Vagina (tissue), 2 donors: ENCODE measurements at regions not wholly inside any gene's neighbourhood (a gene's known extent, or its start where the extent isn't known, plus 50 kb on each side); places are given as distances from the start of the nearest gene placed in this dataset.

Source experiments
- DNase-seq, 2 donors: peaks; one replicate each; pipeline ENCODE4 v3.0.0-alpha.2; 2017; ENCODE audit errors: extremely low spot score in 2 of 2
- H3K27ac ChIP-seq: fragments of 200-600 bp; sonication (generic); one replicate; pipeline ENCODE4 v1.5.1; 2019
- H3K27me3 ChIP-seq: fragments of 200-600 bp; sonication (generic); one replicate; pipeline ENCODE4 v1.5.1; 2019
- H3K36me3 ChIP-seq, 2 donors: fragments of 200-600 bp; sonication (generic); one replicate each; pipeline ENCODE4 v1.5.1; 2017 to 2019
- H3K4me1 ChIP-seq: fragments of 200-600 bp; sonication (generic); one replicate; pipeline ENCODE4 v1.5.1; 2019
- H3K4me3 ChIP-seq, 2 donors: fragments of 200-600 bp; sonication (generic); 1 replicate in 1 of 2; 2 replicates in 1 of 2; pipeline ENCODE4 v1.5.1; 2016 to 2019
- H3K9me3 ChIP-seq: fragments of 200-600 bp; sonication (generic); one replicate; pipeline ENCODE4 v1.5.1; 2019
- POLR2A ChIP-seq, 2 donors: fragments of 450-650 bp; IDR thresholded peaks; one replicate each; pipeline ENCODE4 v1.6.1; 2017; ENCODE audit warnings: antibody characterized with exemption in 2 of 2, mild to moderate bottlenecking in 2 of 2, moderate library complexity in 2 of 2
- POLR2AphosphoS5 ChIP-seq, 2 donors: sonication (generic); formaldehyde crosslinking; IDR thresholded peaks; one replicate each; pipeline ENCODE4 v1.9.0; 2017; ENCODE audit warnings: antibody characterized with exemption in 2 of 2, mild to moderate bottlenecking in 2 of 2, low read depth in 1 of 2; ENCODE audit not compliant: insufficient read depth in 1 of 2
- intact Hi-C: fragments of 100-400 bp; cut with DNase I; formaldehyde crosslinking; loops from one replicate; pipeline ENCODE4 v1.15.1; 2023
- TF ChIP-seq, protein P1 (sequence below), 3 experiments: fragments of 450-650 bp in 2 of 3; fragments of 200-600 bp in 1 of 3; sonication (generic) in 1 of 3; IDR thresholded peaks; one replicate each; pipeline ENCODE4 v1.5.1; 2017 to 2019; ENCODE audit warnings: antibody characterized with exemption in 3 of 3, mild to moderate bottlenecking in 2 of 3, moderate library complexity in 2 of 3

DNA sequence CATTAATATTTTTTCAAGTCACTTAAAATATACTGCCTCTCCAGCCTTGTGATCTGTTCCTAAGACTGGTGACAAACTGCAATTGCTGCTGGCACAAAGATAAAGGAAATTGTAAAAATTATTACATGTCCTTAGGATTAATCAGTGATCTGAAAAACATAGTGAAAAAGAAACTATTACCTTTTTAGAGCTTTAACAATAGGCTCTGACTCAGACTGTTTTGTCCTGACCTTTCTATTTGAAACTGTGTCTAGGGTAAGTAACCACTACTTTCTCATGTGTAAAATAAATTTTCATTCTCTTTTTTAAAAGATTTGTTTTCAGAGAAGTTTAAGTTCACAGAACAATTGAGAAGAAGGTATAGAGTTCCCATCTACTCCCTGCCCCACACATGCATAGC is 80.4 kb upstream of the CLEC14A start:
- TF ChIP-seq POLR2A (IDR thresholded peaks at IDR 0.05) (no peak), POLR2AphosphoS5 (IDR thresholded peaks at IDR 0.05; ENCODE audit: insufficient read depth in 1 of 2, low read depth in 1 of 2) (no peak)
- TF ChIP-seq, protein P1, sequence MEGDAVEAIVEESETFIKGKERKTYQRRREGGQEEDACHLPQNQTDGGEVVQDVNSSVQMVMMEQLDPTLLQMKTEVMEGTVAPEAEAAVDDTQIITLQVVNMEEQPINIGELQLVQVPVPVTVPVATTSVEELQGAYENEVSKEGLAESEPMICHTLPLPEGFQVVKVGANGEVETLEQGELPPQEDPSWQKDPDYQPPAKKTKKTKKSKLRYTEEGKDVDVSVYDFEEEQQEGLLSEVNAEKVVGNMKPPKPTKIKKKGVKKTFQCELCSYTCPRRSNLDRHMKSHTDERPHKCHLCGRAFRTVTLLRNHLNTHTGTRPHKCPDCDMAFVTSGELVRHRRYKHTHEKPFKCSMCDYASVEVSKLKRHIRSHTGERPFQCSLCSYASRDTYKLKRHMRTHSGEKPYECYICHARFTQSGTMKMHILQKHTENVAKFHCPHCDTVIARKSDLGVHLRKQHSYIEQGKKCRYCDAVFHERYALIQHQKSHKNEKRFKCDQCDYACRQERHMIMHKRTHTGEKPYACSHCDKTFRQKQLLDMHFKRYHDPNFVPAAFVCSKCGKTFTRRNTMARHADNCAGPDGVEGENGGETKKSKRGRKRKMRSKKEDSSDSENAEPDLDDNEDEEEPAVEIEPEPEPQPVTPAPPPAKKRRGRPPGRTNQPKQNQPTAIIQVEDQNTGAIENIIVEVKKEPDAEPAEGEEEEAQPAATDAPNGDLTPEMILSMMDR (IDR thresholded peaks at IDR 0.05) = no peak
- DNase-seq = no peak

DNA sequence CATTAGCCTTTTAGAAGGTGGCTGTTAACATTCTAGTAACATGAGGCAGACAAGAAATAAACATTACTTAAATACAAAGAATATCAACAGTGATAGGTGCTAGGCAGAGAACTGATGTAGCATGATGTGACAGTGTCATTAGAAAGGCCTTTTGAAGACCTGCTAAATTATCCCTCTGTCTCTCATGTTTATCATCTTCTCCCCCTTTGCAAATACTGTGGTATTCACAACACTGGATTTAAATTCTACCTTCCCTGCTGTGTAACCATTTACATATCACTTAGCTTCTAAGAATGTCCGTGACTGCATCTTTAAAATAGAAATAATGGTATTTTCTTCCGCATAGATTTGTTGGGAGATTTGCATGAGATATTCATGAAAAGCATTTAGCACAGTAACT is 74.4 kb upstream of the CLEC14A start:
- H3K9me3 ChIP-seq = no peaks in the 10 kb centered on the region
- H3K4me3 ChIP-seq = no peak overlapping the region
- no peak overlapping the region for H3K27ac ChIP-seq
- H3K4me1 ChIP-seq = no peaks in the 10 kb centered on the region
- TF ChIP-seq POLR2A (IDR thresholded peaks at IDR 0.05) (no peak), POLR2AphosphoS5 (IDR thresholded peaks at IDR 0.05; ENCODE audit: insufficient read depth in 1 of 2, low read depth in 1 of 2) (no peak)
- TF ChIP-seq, protein P1 (IDR thresholded peaks at IDR 0.05) = no peak
- no peaks in the 10 kb centered on the region for H3K27me3 ChIP-seq
- intact Hi-C loops = no loop called here
- no peaks in the 10 kb centered on the region for H3K36me3 ChIP-seq
- DNase-seq = no peak

More for the DNA sequence above, 80.4 kb upstream of the CLEC14A start:
- Histone ChIP-seq H3K4me3 (no peak overlapping the region), H3K4me1 (no peaks in the 10 kb centered on the region), H3K27ac (no peak overlapping the region), H3K9me3 (no peaks in the 10 kb centered on the region), H3K27me3 (no peaks in the 10 kb centered on the region), H3K36me3 (no peaks in the 10 kb centered on the region)
- intact Hi-C loops = no loop called here

DNA sequence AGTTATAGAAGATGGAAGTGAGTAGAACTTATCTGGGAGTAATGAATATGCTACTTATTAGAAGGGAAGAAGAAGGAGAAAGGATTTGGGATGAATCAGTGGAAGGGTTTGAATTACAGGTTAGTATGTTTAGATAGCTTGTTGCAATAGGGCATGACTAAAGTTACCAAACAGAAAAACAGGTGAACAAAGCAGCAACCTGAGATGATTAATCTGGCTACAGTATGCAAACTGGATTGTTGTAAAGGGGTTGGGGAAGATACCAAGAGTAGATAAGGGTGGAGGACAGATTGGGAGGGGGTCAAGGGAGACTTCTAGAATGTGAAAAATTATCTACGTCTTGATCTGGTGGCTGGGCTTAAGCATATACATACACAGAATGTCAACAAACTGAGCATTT is 73.4 kb upstream of the CLEC14A start:
- no peaks in the 10 kb centered on the region for H3K9me3 ChIP-seq
- H3K4me1 ChIP-seq = no peaks in the 10 kb centered on the region
- H3K4me3 ChIP-seq = no peak overlapping the region
- DNase-seq = no peak
- H3K27me3 ChIP-seq = no peaks in the 10 kb centered on the region
- no peak for TF ChIP-seq POLR2A (IDR thresholded peaks at IDR 0.05)
- TF ChIP-seq, protein P1 (IDR thresholded peaks at IDR 0.05) = no peak
- no peak for TF ChIP-seq POLR2AphosphoS5 (IDR thresholded peaks at IDR 0.05; ENCODE audit: insufficient read depth in 1 of 2, low read depth in 1 of 2)
- intact Hi-C loops = no loop called here
- no peaks in the 10 kb centered on the region for H3K36me3 ChIP-seq
- H3K27ac ChIP-seq = no peak overlapping the region

DNA sequence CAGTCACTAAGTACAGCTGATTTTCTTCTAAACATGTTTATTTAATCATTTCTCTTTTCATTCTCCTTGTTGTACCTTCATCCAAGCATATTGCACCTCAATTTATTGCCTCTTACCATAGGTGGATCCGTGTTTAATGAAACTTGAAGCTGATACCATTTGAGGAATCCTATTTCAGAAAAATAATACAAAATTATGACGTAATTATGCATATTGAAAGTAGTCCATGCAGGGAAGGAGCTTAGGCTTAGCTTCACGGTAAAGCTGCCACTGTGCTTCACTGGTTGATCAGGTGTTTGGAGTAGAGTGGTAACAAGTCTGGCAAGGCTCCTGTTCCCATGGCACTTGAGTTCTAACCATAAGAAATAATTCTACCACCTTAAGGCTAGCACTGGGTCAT is 61.0 kb upstream of the CLEC14A start:
- DNase-seq = no peak
- intact Hi-C loops = no loop called here
- Histone ChIP-seq H3K9me3 (no peaks in the 10 kb centered on the region), H3K4me3 (no peak overlapping the region), H3K27ac (no peak overlapping the region), H3K4me1 (no peaks in the 10 kb centered on the region), H3K27me3 (no peaks in the 10 kb centered on the region), H3K36me3 (no peaks in the 10 kb centered on the region)
- TF ChIP-seq POLR2AphosphoS5 (IDR thresholded peaks at IDR 0.05; ENCODE audit: insufficient read depth in 1 of 2, low read depth in 1 of 2) (no peak), POLR2A (IDR thresholded peaks at IDR 0.05) (no peak)
- TF ChIP-seq, protein P1 (IDR thresholded peaks at IDR 0.05) = no peak

DNA sequence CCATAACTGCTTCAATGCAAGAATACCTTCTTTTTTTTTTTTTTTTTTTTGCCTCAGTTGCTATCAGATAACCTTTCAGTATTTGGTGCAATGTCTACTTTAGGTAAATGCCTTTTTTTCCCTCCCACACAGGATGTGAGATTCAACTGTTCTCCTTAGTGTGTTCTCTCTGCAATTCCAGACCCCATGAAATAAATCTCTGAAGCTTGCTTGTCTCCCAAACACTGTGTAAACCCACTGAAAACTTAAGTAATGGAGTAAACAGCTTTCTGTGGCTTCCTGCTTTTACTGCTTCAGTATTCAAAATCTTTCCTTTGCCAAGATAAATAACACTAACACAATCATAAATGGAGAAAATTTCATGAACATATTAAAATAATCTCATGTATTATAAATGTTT is 55.8 kb upstream of the CLEC14A start:
- Histone ChIP-seq H3K9me3 (no peaks in the 10 kb centered on the region), H3K27ac (no peak overlapping the region), H3K27me3 (no peaks in the 10 kb centered on the region), H3K4me3 (no peak overlapping the region), H3K4me1 (no peaks in the 10 kb centered on the region), H3K36me3 (no peaks in the 10 kb centered on the region)
- no peak for DNase-seq
- TF ChIP-seq, protein P1 (IDR thresholded peaks at IDR 0.05) = no peak
- no peak for TF ChIP-seq POLR2AphosphoS5 (IDR thresholded peaks at IDR 0.05; ENCODE audit: insufficient read depth in 1 of 2, low read depth in 1 of 2)
- TF ChIP-seq POLR2A (IDR thresholded peaks at IDR 0.05) = no peak
- intact Hi-C loops = no loop called here
